T1000 (cell line): ENCODE measurements at regions not wholly inside any gene's neighbourhood (a gene's known extent, or its start where the extent isn't known, plus 50 kb on each side); places are given as distances from the start of the nearest gene placed in this dataset.

ENCODE experiments used
- DNase-seq: peaks from one replicate; lab custom pipeline; 2025; ENCODE audit warnings: mixed read lengths; lab: John Stamatoyannopoulos, UW

DNA sequence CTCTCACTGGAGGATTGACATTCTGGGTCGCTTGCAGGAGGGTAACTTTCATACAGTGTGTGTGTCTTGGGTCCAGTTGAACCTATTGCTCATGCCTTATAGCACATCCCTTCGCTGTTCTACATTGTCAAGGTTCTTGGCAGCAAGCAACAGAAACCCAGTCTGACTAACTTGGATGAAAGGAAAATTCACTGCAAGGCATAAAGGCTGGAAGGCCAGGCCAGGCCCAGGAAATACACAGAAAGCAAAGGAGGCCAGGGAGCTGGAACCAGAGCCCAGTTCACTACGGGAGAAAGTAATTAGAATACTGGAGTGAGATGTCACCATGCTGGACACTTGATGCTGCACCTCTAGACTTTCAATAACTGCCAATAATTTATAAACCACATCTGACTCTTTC, 353.8 kb upstream of the GATB start:
- DNase-seq, result no peak

DNA sequence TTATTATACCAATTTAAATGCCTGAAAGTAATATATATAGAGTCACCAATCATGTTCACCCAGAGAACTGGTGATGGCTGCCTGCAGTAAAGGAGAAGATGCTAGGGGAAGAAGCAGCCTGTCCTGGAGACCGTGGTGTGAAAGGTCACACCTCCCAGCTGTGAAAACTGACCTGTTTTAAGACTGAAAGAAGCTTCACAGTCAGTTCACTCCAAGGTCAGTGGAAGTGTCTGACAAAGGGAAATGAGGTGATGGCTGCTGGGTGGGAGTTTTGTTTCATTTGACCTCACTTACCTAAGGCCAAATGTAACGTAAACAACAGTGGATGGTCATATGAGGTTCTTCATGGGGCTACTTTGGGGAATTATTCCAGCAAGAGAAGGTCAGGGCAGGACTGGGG, 352.1 kb upstream of the GATB start:
- DNase-seq, result no peak

DNA sequence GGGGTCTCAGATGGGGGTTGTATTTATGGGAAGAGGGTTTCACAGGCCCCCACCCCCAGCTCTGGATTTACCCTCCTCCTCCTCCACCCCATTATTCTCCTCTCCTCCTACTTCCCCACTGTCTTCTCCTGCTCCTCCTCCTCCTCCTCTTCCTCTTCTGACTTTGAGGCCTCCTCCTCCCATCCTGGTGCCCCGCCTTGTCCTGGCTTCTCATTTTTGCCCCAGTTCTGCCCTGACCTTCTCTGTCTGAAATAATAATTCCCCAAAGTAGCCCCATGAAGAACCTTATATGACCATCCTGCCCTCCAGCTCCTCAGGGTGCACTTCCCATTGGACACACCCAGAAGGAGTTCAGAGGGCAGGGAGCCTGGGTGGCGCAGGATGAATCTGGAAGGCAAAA, 351.4 kb upstream of the GATB start:
- no peak for DNase-seq

DNA sequence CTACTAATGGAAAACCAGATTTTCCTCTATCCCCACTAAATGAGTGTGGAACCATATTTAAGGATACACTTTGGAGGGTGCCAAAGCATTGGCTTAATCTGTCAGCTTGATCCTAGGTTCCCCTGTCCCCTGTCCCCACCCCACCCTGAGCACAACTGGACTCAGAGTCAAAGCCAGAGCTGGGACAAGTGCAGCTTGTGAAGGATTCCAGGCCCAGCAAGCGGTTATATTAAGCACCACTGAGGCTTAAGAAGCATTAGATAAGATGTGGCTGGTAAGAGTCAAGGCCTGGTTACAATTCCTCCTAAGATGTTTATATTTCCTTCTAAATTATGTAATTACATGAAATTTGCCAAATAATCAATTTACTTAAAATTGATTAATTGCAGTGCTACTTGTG, 350.0 kb upstream of the GATB start:
- no peak for DNase-seq

DNA sequence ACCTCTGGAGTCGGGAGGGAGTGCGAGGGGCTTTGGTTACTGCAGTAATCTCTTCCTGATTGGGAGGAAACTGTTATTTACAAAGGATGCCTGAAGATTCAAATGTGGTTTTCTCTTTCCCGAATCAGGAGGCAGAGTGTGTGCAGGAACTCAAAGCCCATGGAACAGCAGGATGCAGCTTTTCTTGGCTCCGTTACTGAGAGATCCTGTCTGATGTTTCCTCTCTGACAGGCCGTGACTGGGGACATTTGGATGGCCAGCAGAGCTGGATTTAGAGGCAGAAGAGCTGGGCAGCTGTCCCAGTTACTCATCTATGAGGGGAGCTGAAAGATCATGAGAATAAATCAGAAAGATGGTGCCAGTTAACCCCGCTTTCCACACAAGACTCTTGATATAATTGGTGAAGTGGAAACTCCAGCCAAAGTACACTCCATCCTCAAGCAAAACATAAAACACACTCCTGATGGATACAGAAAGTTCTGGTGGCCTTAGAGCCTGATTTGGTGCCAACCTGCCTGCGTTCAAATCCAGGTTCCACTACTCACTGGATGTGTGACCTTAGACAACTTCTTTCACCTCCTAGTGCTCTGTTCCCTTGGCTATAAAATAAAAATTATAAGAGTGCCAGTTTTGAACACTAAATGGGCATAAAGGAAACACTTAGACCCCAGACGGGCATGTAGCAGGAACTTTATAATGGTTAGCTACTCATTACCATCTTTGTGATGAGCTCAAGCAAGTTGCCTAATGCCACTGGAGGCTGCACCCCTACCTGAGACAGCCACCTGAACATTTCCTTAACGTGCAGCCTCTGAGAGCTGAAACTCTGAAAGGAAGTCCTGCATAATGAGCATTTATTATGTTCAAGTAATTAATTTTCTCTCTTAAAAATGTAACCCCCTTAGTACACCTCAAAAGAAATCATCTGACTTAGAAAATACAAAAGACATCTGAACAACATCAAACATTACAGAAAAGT, 349.0 kb upstream of the GATB start:
- DNase-seq, result no peak

DNA sequence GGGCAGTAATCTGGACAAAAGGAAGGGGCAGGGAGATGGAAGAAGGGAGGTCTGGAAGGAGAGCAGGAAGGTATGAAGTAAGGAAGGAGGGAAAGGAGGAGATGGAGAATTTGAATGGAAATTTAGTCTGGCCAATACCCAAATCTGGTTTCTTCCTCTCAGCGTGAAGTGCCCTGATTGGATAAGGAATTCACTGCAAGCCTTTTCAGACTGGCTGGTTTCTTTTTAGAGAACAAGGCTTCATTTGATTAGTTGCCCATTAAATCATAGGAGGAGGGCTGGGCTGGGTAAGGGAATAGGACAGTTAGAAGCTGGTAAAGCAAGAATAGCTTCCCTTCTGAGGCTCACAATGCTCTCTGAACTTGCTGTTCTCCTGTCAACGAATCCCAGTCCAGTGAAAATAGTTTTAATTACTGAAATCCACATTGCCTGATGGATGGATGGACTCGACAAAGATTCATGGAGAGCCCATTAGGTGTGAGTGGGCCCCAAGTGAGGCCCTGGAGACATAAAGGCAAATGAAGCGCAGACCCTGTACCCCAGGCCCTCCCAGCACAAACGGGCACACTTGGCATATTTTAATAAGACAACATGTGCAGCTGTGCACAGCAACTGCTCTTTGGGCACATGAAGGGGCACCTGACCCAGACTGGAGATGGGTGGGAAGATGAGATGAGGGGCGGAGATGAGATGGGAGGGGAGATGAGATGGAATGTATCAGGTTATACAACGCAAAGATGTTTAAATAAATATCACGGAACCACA, 347.1 kb upstream of the GATB start:
- no peak for DNase-seq

DNA sequence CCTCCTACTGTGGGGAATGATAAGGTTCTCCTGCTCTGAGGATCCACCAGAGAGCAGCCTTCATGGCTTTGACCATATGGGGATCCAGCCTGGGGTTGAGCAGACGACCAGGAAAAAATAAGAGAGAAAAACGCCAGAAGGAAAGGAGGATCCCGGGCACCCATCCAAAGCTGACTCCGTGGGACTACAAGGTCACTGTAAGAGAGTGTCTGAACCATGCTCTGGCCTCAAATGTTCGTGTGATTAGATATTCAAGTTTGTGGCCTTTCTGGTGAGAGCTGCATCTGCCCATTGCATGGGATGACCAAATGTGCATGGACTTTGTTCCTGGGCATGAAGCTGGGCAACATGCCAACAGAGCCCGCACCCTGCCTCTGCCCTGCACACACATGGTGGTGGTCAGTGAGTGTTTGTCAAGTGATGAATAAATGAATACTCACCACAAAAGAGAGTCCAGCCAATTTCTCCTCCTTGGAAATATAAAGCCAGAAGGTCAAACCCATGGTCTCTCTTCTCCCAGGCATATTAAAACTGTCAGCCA, 346.0 kb upstream of the GATB start:
- DNase-seq, result no peak

DNA sequence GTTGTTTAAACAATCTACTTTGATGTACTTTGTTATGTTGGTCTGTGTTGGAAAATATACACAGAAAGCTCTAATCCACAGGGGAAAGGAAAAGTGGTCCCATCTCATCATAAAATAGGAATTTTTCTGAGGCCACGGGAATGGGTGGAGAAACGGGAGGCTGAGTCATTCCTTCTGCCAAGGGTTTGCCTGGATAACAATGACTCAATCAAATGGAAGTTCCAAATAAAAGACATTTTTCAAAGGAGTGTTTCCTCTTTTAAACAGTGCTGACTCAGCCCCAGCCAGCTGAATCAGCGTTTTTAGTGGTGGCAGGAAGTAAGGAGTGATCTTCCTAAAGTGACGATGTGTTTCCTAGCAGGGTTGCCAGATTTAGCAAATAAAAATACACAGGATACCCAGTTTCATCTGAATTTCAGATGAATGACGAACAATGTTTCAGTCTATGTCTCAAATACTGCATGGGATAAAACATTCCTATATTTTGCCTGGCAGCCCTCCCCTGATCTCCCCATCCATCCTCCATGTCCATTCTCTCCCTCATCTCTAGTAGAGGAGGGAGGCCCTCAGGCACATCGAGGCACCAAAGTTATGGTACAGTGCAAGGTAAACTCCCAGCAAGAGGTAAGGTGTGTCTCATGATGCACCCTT, 345.4 kb upstream of the GATB start:
- peak; percentile 73 for DNase-seq

DNA sequence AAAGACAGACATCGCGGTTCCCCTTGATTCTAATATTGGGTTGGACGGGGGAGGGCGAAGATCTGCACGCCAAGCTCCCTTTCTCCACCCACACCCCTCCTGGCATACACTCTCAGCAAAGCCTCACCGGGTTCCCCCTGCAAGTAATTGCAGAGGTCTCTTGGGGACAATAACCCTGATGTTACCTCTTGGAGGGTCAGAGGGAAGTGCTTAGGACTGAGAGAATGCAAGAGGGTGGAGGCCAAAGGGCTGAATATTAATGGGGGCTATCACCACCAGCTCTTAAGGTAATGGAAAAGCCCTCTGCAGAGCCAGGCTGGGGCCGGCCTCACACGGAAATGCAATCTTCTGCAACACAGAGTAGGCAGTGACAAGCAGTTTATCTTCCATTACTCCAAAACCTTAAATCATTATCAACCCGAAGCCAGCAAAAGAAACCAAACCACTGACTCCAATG, 344.1 kb upstream of the GATB start:
- no peak for DNase-seq

DNA sequence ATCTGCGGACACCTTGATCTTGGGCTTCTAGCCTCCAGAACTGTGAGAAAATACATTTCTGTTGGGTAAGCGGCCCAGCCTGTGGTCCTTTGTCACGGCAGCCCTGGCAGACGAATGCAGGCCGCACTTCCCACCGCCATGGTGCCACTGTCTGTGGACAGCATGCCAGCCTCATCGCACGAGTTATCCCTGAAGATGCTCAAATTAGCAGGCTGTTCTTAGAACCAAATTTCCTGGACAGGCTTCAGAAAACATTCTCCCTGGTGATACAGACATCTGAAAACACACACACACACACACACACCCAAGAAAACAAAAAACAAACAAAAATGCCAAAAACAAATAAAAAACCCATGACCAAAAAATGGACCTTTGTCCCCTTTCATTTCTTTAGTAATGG, 343.5 kb upstream of the GATB start:
- no peak for DNase-seq

DNA sequence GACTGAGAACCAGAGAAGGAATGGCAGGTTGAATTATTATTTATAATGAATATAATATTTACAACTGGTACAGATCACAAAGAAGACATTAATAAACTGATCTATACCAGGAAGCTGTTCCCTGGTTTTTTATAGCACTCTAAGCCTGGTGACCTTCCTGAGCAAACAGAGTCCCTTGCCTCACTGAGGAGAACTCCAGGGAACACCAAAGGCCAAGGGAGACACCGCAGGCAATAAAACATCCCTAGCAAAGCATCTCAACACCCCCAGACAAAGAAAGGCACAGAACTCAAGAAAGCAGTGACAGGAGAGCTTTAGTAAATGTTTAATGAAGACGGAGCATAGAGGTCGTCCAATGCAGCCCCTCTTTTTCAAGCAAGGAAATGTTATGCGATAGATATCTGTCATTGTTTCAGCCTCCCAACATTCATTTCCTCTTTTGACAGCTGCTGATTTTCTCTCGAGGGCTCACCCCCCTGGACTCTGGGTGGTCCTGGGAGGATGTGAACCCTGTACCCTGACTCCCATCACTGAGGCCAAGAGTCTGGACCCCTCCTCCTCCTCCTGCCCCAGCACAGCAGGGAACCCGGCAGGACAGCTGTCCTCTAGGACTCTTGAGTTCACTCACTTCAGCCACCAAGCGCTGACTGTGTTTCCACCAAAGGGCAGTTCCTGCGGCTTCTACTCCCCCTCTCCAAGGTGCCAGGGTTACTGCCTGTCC, 342.5 kb upstream of the GATB start:
- DNase-seq, result no peak

DNA sequence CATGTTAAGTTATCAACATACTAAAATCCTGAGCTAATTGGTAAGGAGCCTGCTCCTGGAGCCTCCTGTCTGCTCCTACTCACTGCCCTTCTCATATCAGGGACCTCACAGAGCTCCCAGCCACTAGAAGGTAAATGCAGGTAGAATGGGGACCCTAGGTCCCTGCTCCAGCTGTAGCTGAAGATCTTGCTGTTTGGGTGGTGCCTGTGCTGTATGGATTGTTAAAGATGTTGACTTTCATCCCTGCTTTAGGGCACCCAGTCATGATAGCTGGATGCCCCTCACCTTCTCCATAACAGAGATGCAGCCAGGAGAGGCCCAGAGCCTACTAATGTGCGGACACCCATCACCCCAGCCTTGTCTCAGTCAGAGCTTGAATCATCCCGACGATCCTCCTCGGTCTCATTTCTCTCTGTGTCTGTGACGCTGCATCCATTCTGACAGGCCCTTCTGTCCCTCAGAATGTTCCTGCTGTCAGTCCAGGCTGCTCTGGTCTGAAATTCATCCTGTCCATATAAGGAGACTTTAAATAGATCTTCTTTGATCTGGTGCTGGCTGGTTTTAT, 341.7 kb upstream of the GATB start:
- DNase-seq, result no peak

DNA sequence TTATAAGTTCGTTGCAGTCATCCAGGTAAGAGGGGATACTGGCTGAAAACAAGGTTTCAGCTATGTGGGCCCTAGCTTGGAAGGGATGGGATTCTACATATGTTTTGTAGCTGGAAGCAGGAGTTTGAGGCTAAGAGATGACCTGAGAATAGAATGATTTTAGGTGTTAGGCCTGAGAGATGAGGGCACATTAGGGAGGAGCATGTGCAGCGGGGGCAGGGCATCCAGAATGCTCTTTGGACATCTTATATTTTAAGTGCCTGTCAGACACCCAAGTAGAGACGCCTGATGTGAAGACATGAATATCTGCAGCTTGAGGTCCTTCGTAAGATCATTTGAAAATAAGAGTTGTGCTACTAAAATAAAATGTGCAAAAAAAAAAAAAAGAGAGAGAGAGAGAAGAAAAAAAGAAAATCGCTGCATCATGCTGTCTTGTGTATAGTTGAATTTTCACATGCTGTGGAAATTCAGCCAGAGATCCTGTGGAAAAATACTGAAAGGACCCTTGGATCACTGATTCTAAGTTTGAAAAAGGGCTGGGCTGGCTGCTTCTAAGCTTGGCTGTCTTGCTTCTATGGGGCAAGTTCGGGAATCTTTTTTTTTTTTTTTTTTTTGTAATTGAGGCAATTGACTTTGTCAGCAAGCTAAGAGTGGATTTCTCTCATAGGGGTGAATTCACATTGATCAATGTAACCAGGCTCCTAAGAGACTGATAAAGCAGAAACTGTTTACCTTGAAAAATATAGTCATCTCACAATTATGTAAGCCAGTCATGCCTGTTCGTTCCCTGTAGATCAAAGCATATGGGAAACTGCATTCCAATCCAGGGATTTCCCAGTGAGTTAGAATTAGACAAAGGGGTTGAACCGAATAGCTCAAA, 341.0 kb upstream of the GATB start:
- no peak for DNase-seq

DNA sequence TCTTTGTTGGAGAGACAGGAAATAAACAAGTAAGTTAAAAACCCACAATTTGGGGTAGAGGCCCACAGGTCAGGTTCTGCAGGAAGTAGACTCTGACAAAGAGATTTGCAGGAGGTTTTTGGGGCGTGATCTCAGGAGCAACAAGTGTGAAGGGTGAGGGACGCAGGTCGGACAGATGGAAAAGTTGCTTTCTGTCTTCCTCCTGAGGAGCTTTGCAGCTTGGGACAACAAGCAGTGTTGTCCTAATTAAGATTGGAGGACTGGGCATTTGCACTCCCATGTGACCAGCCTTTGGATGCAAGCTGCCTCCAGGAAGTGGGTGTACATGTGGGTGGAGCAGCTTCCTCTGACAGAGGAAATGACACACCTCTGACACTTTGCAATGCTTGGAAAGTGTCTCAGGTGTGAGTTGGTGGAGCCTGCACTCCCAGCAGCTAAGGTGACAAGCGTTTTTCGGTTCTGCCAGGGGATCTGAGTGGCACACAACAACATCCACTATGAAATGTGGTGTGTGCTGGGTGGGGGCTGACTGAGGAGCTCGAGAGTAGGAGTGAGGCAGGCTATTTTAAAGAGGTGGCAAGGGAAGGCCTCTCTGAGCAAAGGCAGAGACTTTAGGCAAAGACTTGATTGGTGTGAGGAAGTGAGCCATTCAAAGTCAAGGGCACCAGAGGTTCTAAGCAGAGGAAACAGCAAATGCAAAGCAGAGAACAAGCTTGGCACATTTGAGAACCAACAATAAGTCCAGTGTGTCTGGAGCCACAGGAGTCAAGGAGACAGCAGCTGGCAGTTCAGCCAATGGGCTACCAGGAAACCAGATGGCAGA, 339.8 kb upstream of the GATB start:
- DNase-seq, result no peak

DNA sequence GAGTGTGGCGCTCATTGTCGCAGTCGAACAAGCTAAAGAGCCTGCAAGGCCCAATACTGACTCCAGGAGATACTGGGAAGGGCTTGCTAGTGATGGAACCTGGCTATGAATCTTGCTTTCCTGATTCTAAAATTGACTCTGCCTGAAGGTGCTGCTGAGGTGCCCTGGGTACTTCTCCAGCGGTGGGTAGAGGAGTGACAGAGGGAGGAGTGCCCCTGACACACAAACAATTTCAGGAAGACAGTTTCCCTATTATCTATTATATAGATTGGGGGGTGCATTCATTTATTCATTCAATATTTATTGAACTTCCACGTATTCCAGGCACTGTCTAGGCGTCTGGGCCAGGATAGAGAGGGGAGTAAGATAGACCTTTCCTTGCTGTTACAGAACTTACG, 339.2 kb upstream of the GATB start:
- no peak for DNase-seq

DNA sequence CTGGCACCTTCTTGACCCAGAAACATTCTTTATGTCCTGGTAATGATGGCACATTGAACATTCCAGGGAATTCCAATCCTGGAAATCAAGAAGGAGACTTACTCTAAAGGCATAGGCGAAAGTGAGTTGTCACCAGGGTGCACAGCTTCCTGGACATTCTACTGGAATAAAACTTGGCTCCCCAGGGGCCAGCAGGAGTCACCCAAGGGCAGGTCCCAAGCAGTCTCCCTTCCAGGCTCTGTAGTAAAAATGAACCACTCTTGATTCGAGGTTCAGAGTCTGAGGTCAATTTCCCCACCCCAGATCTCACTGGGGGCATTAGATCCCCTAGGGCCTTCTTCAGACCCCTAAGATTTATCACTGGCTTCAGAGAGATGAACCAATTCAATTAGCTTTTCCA, 338.7 kb upstream of the GATB start:
- DNase-seq, result no peak

DNA sequence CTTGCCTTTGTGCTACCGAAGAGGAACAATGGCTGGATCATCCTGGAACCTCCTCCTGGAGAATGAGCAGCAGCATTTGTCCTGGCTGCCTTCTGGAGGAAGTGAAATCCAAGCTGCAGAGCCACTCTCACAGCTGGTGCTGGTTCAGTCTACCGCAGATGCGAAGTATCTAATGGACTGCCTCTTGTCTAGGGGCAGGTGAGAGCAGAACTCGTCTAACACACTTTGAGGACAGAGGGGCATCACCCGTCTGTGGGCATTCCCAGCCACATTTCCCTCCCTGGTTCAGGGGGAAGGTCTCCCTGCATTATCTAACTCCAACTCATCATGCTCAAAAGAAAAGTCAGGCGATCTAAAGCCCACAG, 338.2 kb upstream of the GATB start:
- DNase-seq, result no peak

DNA sequence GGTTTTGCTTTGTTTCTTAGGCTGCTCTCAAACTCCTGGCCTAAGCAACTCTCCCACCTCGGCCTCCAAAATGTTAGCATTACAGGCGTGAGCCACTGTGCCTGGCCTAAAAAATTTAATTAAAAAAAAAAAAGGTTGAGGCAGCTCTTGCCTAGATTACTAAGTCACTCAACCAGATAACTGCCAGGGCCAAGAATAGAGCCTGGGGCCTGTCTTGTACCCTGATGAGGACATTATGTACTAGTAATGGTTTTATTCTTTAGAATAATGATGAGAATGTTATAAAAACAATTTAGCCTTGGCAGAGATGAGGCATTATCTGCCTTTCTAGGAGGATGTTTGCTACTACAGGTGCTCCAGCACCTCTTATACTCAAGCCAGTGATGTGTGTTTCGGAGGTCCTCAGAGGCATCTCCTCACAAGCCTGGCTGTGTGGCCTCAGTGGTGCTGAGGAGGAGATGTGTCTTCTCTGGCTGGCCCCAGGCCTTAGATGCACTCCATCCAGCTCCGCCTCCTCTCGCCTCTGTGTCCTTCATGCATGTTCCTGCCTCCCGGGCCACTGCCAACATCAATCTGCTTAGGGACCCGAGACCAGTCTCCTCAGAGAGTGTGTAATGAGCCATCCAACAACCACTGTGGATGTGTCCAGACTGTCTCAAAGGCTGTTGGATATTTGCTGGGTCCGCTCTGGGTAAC, 337.7 kb upstream of the GATB start:
- DNase-seq, result no peak

DNA sequence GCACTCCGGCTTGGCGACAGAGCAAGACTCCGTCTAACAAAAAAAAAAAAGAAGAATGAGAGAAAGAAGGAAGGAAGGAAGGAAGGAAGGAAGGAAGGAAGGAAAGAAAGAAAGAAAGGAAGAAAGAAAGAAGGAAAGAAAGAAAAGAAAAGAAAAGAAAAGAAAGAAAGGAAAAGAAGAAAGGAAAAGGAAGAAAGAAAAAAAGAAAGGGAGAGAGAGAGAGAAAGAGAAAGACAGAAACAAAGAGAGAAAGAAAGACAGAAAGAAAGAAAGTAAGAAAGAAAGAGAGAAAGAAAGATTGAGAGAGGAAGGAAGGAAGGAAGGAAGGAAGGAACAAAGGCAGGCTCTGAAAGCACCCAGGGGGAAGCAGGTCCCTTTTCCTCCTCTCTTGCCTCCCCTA, 336.6 kb upstream of the GATB start:
- DNase-seq, result no peak
